NOMO-1 (cell line): ENCODE measurements at regions not wholly inside any gene's neighbourhood (a gene's known extent, or its start where the extent isn't known, plus 50 kb on each side); places are given as distances from the start of the nearest gene placed in this dataset.
"Not testable (repeated sequence)": the region's sequence is repeated elsewhere in the genome, so short reads cannot be mapped to it uniquely, and the experiment has no call there.

Source experiments
- DNase-seq, 2 experiments: peaks; one replicate each; lab custom pipeline; 2025; ENCODE audit not compliant: unreplicated experiment in 2 of 2; lab: John Stamatoyannopoulos, UW

GRCh38 chr12:25787701-25788100, 170.8 kb upstream of the RASSF8 start:
- no peak for DNase-seq

- DNase-seq: no peak
Measured at GRCh38 chr12:25788707-25789442, 169.6 kb upstream of the RASSF8 start.

- peak; percentile 7 to 20 for DNase-seq
Measured at GRCh38 chr12:25789541-25789944, 168.9 kb upstream of the RASSF8 start.

- DNase-seq: no peak
Measured at GRCh38 chr12:25792031-25792430, 166.5 kb upstream of the RASSF8 start.

GRCh38 chr12:25793196-25793595, 165.3 kb upstream of the RASSF8 start:
- DNase-seq: no peak

- no peak for DNase-seq
Measured at GRCh38 chr12:25794571-25794970, 163.9 kb upstream of the RASSF8 start.

- DNase-seq: peak in 1 of 2 experiments; percentile 44
Measured at GRCh38 chr12:25796523-25797000, 161.9 kb upstream of the RASSF8 start.

GRCh38 chr12:25797386-25797785, 161.1 kb upstream of the RASSF8 start:
- DNase-seq: no peak

GRCh38 chr12:25797949-25798348, 160.5 kb upstream of the RASSF8 start:
- no peak for DNase-seq

GRCh38 chr12:25800101-25800500, 158.4 kb upstream of the RASSF8 start:
- peak in 1 of 2 experiments; percentile 69 for DNase-seq

GRCh38 chr12:25801734-25802133, 156.7 kb upstream of the RASSF8 start:
- DNase-seq: no peak

GRCh38 chr12:25802143-25802542, 156.3 kb upstream of the RASSF8 start:
- DNase-seq: no peak

GRCh38 chr12:25803029-25803664, 155.3 kb upstream of the RASSF8 start:
- not testable (repeated sequence) for DNase-seq

- DNase-seq: not testable (repeated sequence)
Measured at GRCh38 chr12:25804286-25804685, 154.2 kb upstream of the RASSF8 start.

GRCh38 chr12:25806271-25806670, 152.2 kb upstream of the RASSF8 start:
- DNase-seq: peak; percentile 37 to 38

GRCh38 chr12:25808604-25809003, 149.9 kb upstream of the RASSF8 start:
- DNase-seq: no peak

GRCh38 chr12:25810683-25811082, 147.8 kb upstream of the RASSF8 start:
- DNase-seq: no peak

- DNase-seq: peak; percentile 29 to 85
Measured at GRCh38 chr12:25811656-25812126, 146.8 kb upstream of the RASSF8 start.

GRCh38 chr12:25812295-25812694, 146.2 kb upstream of the RASSF8 start:
- DNase-seq: no peak

- DNase-seq: no peak
Measured at GRCh38 chr12:25813843-25814242, 144.6 kb upstream of the RASSF8 start.

- peak in 1 of 2 experiments; percentile 8 for DNase-seq
Measured at GRCh38 chr12:25816637-25817036, 141.8 kb upstream of the RASSF8 start.

GRCh38 chr12:25817166-25817565, 141.3 kb upstream of the RASSF8 start:
- DNase-seq: peak in 1 of 2 experiments; percentile 6
